HG03064 (cell line): ENCODE measurements at regions not wholly inside any gene's neighbourhood (a gene's known extent, or its start where the extent isn't known, plus 50 kb on each side); places are given as distances from the start of the nearest gene placed in this dataset.

Experiments
- ATAC-seq: cut with Tn5 transposase; IDR thresholded peaks from one replicate; pipeline ENCODE4 v1.9.1; 2021; ENCODE audit warnings: low read depth; ENCODE audit not compliant: unreplicated experiment

- ATAC-seq = no peak
Observed at GRCh38 chr4:167642250-167642649, 408.0 kb upstream of the SPOCK3 start.

- ATAC-seq = no peak
Observed at GRCh38 chr4:167645358-167645757, 411.1 kb upstream of the SPOCK3 start.

DNA sequence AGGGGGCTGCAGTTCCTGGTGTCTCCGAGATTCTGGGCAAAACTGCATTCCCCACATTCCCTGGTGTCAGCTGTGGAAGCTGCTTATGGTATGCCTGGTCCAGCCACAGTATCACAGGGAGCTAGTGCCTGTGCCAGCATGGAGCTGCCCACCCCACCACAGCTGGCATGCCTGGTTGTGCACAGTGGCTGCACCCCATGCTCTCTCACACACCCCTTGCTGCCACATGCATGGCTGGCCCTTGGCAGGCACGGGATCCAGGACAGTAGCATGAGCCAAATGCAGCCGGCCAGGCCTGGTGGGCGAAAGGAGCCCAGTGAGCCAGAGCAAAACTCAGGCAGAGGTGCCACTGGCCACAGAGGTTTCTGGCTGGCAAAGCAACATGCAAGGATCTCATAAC lies 418.0 kb upstream of the SPOCK3 start:
- no peak for ATAC-seq

- no peak for ATAC-seq
Observed at GRCh38 chr4:167688660-167689142, 403.6 kb upstream of the ANXA10 start.

DNA sequence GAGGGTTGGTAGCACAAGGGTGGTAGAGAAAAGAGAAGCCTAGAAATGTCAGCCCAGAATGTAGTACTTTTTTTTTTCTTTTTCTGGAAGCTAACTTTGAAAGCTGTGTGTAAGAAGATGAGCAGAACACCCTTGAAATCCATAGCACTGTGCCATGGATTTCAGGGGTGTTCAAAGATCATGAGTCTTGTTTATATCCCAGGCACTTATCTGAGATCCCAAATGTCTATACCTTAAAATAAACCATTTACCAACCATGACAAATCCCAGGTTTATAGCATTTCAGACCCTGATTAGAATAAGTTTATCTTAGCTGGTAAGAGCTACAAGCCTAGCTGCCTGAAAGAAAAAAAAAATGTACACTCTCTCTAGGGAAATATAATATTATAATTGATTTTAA lies 389.9 kb upstream of the ANXA10 start:
- ATAC-seq = no peak

DNA sequence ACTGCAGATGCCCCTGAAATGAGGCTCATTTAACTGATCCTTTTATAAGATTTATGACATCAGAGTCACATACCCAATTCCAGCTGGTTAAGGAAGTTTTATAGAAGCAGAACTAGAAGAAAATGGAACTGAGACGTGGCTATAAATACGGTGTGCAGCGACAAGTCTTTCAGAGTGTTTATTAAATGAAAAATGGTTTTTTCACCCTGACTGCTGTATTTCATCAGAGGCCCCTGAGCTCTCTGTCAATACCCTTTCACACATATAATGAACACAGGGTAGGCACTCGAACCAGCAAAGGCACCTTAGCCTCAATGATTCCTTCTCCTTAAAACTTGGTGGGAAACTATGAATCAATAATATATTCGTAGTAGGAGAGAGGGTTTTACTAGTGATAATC lies 380.8 kb upstream of the ANXA10 start:
- ATAC-seq = no peak

- ATAC-seq = no peak
Observed at GRCh38 chr4:167713756-167714155, 378.6 kb upstream of the ANXA10 start.

DNA sequence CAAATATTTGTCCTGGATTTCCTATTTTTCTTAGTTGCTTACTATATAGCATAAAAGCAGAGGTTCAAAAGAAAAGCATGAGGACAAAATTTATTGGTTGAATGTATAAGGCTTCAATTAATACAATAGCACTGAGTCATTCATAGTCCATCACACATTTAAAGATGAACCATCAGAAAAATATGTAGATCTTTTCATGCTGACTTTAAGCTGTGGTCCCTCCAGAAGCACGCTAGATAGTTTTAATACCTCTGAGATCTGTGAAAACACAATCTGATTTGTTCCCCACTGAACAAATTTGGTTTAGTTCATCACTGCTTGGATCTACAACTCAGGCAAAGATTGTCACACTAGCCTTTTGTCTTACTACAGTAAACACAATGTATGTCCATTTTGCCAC lies 377.2 kb upstream of the ANXA10 start:
- no peak for ATAC-seq

- no peak for ATAC-seq
Observed at GRCh38 chr4:167717495-167717894, 374.8 kb upstream of the ANXA10 start.

- ATAC-seq = no peak
Observed at GRCh38 chr4:167721617-167722486, 370.5 kb upstream of the ANXA10 start.

DNA sequence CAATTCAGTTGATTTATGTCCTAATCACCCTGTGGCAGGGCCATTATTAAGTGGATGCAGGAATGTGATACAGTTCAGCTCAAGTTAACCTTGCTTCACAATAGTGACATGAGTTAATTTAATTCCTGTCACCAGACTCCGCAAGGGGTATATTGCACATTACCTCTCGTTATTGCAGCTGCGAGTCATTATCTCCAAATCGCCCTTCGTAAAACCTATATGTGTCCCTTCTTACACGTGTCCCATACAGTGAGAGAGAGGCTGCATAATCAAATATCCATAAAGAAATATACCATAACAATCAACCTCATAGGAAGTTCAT lies 369.9 kb upstream of the ANXA10 start:
- ATAC-seq = no peak

DNA sequence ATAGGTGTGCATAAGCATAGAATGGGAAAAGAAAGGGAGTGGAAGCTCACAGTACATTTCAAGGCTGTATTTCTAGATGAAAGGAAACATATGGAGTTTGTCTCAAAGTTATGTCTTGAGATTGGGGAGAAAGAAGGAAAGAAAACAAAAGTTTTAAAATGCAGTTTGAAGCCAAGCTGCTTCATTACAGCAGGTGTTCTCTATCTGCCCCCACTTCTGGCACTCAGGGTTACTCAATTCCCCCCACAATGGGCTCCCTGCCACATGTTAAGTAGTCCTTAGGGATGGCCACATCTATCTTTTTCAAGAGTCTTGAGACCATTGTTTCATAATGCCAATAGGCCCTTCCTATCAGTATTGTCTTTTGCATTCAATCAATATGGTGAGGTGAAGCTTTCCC lies 367.4 kb upstream of the ANXA10 start:
- ATAC-seq = no peak

DNA sequence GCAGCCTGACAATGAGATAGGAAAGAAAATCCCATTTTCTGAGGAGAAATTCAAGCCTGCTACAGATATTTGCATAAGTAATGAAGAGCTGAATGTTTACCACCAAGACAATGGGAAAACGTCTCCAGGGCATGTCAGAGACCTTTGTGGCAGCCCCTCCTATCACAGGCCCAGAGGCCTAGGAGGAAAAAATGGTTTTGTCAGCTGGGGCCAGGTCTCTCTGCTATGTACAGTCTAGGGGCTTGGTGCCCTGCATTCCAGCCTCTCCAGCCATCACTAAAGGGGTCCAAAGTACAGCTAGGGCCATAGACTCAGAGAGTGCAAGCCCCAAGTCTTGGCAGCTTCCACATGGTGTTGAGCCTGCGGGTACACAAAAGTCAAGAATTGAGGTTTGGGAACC lies 361.6 kb upstream of the ANXA10 start:
- no peak for ATAC-seq

DNA sequence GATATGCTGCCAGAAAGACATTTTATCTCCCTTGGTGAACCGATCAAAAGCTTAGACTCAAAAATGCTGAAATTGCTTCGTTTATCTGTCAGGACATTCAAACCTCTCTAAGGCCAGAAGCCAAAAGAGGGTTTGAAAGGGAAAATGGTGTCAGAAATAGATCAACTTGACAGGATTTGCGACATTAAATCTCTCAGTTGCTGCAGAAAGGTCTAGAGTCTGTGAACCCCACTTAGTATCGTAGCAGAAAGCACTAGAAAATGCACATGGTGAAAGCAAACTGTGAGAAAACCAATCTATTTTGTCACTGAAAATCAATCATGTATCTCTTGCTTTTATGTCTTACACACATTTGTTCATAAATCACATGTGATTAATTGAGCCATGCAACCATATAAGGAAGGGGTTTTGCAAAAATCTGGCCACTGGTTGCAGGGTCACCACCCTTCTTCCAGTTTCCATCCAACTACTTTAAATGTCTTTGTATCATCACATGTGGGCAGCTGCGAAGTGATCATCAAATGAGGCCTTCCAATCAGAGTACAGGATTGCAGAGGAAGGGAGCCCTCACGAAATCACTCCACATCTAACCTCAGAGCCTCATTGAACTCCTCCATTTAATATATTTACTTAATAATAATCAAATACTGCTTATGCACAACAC lies 347.2 kb upstream of the ANXA10 start:
- no peak for ATAC-seq

DNA sequence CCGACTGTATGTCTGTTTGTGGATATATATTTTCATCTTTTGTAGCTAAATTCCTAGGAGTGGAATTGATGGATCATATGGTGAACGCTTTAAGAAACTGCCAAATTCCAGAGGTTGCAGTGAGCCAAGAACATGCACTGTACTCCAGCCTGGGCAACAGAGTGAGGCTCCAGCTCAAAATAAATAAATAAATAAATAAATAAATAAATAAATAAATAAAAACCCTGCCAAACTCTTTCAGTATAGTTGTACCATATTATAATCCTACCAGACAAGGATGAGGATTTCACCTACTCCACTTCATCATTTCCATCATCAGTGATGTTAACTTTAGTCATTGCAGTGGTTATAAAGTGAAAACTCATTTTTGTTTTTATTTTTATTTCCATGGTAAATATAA lies 325.1 kb upstream of the ANXA10 start:
- ATAC-seq = no peak

DNA sequence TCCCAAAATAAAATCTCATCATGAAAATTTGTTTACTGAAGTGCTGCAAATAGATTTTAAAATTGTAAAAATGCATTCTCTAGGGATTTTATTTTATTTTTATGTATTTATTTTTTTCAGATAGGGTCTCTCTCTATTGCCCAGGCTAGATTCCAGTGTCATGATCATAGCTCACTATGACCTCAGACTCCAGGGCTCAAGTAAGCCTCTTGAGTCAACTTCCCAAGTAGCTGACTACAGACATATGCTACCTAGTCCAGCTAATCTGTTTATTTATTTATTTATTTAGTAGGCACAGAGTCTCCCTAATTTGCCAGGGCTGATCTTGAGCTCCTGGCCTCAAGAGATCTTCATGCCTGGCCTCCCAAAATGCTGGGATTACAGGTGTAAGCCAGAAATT lies 317.7 kb upstream of the ANXA10 start:
- no peak for ATAC-seq

DNA sequence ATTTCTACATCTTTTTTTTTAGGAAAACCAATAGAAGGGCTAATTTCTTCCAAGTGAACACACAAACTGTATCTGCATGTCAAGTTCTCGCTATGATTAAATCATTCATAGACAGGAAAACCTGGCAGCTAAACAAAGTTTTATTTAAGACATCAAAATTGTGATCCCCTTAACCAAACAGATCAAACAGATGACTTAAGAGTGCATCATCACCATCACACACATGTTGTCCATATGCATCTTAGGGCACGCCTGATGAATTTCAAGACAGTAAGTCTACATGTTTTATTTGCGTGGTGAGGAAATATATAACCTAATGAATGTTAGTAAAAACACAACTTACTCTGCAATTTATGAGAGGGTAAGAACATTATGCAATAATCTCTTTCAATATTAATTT lies 317.0 kb upstream of the ANXA10 start:
- ATAC-seq = no peak

- ATAC-seq = no peak
Observed at GRCh38 chr4:167779280-167779679, 313.1 kb upstream of the ANXA10 start.

DNA sequence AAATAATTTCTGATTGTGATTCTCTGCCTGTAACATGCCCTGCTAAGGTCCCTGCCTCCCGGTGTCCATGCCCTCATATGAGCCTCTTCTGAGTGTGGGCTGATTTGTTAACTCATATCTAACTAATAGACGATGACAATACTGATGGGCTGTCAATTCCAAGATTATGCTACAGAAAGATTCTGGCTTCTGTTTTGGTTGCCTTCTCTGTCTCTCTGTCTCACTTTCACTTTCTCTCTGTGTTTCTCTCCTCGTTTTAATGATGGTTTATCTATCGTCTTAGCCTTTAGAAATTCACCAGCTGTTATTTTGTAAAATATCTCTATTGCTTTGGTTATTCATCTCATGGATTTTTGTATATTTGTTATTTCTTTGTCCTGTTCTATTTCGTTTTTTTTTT lies 312.5 kb upstream of the ANXA10 start:
- ATAC-seq = no peak

DNA sequence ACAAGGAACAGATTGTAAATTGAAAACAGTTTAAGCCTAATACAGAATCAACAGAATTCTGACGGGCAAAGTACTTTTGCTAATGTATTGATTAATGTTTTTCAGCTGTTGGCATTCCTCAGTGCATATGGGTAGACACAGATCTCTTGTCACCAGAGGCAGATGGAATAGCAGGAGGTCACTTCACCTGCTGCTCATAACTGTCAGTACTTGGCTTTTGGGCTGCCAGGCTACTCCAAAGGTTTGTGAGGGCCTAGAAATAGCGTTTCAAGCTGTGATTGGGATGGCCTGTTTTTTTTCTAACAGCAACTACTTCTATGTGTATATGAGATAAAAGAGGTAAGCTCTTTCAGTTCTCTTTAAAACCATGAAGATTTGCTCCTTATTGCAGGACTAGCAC lies 307.5 kb upstream of the ANXA10 start:
- no peak for ATAC-seq

GRCh38 chr4:167785523-167785922 lies 306.8 kb upstream of the ANXA10 start:
- ATAC-seq = no peak

DNA sequence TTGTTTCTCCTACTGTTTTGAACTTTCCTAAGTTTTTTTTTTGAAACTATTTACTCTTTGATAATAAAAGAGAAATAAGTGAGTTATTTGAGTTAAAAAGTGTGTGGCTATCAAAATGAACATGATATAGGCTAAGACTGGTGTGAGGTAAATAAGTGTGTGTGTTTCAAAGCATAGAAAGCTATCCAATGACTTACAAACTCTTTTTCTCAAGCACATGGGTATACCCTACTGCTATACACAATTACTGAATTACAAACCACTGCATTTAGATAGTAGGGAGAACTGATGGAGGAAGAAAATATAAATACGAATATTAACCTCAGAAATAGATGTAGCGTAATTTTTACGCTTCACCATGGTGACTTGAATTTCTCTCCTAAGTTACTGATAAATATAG lies 305.8 kb upstream of the ANXA10 start:
- no peak for ATAC-seq
